ENCODE measurements at regions not wholly inside any gene's neighbourhood (a gene's known extent, or its start where the extent isn't known, plus 50 kb on each side); places are given as distances from the start of the nearest gene placed in this dataset.

DNA sequence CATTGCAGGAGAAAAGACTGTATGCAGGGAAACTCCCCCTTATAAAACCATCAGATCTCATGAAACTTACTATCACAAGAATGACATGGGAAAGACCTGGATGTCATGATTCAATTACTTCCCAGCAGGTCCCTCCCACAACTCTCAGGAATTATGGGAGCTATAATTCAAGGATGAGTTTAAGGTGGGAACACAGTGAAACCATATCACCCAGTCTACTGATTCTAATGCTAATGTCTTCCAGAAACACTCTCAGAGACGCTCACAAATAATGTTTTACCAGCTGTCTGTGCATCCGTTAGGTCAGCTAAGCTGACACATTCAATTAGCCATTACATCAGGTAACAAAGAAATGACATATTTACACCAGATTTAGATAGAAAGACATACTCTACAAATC, 637.9 kb downstream of the NLGN4Y start:
- DNase-seq: no peak

- DNase-seq: no peak
These were observed 655.6 kb downstream of the NLGN4Y start for GRCh38 chrY:15179890-15180289.

DNA sequence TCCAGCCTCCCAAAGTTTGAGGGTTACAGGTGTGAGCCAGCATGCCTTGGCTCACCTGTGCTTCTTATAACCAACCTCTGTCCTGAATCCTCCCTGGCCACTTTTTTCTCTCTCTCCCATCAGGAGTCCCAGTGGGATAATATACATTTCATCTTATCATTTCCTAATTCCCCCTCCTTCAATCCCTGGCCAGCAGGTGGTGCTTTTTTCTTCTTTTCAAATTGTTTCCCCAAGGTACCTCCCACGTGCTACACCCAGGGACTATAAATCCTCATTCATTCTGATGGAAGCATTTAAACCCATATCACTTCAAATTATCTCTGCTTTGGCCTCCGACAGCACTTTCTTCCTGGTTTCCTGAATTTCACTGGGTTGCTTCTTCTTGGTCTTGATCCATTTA, 704.7 kb downstream of the NLGN4Y start:
- no peak for DNase-seq

DNA sequence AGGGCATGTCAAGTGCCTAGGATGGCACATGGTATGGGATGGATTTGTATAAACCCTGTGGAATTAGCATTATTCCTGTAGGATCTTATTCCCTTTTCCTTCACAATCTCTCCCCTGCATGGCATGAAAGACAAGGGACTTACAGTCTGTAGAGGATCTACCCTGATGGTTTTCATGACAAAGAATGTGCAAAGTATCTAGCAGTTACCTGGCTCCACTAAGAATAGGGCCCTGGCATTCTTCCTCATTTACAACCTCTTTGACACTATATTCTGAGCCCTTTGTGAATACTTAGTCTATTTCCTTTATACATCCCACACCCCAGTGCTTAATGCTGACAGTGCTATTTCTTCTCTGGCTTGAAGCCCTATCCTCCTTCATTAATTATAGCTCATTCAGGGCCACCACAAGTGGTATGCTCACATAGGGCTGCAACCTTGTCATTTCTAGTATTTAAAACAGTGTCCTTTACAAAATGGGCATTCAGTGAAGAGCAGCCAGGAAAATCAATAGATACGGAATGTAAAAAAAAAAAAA, 715.3 kb downstream of the NLGN4Y start:
- DNase-seq: no peak

- DNase-seq: no peak
These were observed 735.0 kb downstream of the NLGN4Y start for GRCh38 chrY:15259286-15259685.

GRCh38 chrY:15286572-15286971, 762.2 kb downstream of the NLGN4Y start:
- no peak for DNase-seq

- DNase-seq: no peak
These were observed 765.5 kb downstream of the NLGN4Y start for GRCh38 chrY:15289821-15290220.

DNA sequence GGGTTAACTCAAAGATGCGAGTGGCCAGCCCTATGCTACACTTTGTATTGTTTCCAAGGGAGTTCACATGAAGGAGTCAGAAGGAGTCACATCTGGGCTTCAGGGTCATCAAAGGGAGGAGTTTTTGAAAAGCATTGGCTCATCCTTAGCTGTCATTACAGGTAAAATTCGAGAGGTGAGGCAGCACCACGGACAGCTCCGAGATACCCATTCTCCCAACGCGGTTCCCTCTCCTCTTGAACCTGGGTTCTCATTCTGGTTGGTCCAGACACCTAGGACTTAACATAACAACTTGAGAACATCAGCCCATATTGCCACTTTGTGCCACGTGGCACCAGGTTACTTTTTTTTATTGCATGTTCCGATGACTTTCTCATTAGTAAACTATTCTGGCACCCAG, 768.6 kb downstream of the NLGN4Y start:
- no peak for DNase-seq

- DNase-seq: no peak
These were observed 777.5 kb downstream of the NLGN4Y start for GRCh38 chrY:15301879-15302278.

DNA sequence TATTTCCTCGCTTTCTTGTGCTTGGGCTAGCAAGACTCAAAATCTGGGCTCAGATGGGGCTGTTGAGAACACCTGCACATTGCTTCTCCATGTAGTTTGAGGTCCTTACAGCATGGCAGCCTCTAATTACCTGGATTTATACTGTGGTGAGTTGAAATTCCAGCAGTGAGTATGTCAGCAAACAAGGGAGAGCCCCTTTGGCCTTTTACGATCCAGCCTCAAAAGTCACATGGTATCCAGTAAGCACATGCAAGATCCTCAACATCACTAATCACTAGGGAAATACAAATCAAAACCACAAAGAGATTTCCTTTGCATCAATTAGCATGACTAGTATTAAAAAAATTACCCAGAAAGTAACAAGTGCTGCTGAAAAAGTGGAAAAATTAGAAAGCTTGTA, 787.8 kb downstream of the NLGN4Y start:
- DNase-seq: no peak

GRCh38 chrY:15324189-15324588, 799.9 kb downstream of the NLGN4Y start:
- no peak for DNase-seq

DNA sequence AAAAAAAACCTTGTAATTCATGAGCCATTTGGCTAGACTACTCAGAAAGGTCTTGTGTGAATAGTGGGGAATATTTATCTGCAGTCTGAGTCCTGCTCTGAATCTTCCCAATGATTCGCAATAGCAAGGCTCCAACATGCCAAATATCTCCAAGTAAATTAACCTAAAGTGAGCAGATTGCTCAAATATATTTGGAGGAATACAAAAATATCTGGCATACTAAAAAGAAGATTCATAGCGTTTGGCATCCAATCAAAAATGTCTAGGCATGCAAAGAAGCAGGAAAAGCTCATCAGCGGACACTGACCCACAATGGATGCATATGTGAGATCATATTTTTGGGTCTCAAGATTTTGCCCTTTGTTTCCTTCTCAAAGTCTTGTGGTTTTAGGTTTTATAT, 800.9 kb downstream of the NLGN4Y start:
- DNase-seq: no peak

DNA sequence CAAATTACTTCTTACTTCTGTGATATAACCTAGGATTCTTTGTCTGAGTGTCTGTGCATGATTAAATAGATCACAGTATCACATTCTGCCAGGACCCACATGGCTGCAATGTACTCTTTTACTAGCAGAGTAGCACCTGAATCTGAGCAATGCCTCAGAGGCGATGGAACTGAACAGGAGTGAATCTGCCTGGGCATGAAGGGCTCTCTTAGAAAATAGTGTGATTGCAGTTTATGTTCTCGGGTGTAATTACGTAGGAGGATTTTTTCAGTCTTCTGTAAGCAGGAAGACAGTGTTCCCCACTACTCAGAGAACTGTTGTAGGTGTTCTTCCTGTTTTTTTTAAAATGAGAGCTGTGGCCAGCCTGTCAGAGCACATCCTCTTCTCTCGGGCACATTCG, 802.3 kb downstream of the NLGN4Y start:
- no peak for DNase-seq

DNA sequence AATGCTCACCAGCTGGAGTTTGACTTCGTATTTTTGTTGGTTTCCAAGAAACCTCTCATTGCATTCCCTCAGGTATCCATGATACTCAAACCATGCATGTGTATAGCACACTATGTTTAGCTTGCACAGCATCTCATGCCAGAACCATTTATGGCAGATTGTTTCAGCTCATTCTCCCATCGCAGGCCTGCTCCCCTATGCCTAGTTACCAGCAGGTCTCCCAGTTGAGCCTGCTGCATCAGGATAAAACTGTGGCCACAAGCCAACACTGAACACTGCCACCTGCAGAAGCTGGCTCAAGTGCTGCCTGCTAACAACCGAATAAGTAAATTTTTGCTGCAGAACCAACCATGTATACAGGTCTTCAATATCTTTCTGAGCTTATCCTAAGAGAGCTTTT, 804.5 kb downstream of the NLGN4Y start:
- DNase-seq: no peak

GRCh38 chrY:15343522-15343921, 819.2 kb downstream of the NLGN4Y start:
- DNase-seq: no peak

- no peak for DNase-seq
These were observed 821.3 kb downstream of the NLGN4Y start for GRCh38 chrY:15345471-15346155.

- DNase-seq: no peak
These were observed 825.0 kb downstream of the NLGN4Y start for GRCh38 chrY:15349351-15349750.

GRCh38 chrY:15355321-15355720, 831.0 kb downstream of the NLGN4Y start:
- no peak for DNase-seq

DNA sequence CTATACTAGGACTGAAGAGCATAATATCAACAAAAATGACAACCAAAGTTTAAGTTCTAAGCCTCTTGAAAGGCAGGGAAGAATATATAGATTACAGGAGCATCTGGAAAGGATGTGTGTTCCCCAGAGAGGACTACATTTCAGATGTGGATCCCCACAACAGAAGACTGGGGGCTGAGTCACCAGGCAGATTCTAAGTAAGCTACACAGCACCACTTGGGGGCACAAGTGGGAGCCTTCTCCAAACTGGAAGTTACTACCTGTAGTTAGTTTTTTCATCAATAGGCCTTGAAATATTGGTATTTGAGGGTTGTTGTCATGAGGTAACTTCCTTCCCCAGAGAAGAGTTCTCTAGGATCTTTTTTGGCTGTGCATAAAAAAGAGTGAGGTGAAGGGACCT, 836.1 kb downstream of the NLGN4Y start:
- DNase-seq: no peak

DNA sequence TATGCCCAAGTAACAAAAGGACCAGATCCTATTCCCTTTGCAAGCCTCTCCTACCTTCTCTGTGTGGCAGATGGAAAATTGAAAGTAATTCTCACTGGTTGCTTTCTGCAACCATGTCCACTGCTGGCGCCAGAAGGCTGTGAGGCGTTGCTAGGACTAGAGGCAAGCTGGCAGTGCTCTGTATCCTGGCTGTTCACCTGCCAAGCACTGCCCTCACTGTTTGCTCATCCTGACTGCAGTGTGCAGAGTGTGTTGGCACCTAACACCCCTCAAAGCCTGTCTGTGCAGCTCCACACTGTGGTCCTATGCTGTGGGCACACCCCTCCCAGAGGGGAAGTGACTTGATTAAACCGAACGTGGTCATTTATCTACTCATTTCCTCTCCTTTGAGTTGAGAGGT, 840.7 kb downstream of the NLGN4Y start:
- DNase-seq: no peak

- no peak for DNase-seq
These were observed 844.5 kb downstream of the NLGN4Y start for GRCh38 chrY:15368786-15369185.

GRCh38 chrY:15385178-15385577, 860.8 kb downstream of the NLGN4Y start:
- DNase-seq: no peak

- no peak for DNase-seq
These were observed 873.4 kb downstream of the NLGN4Y start for GRCh38 chrY:15397556-15398280.

GRCh38 chrY:15402451-15402850, 878.1 kb downstream of the NLGN4Y start:
- no peak for DNase-seq

All from right kidney (tissue), 1 donor.